ENCODE measurements at regions not wholly inside any gene's neighbourhood (a gene's known extent, or its start where the extent isn't known, plus 50 kb on each side); places are given as distances from the start of the nearest gene placed in this dataset.

GRCh38 chr11:19350160-19350559 lies 109.4 kb upstream of the E2F8 start:
- TF ChIP-seq CTCF (IDR thresholded peaks at IDR 0.05; ENCODE audit: poor library complexity) (no peak), EZH2phosphoT487 (IDR thresholded peaks at IDR 0.05; ENCODE audit: low read depth, severe bottlenecking, unreplicated experiment) (no peak)
